HepG2 (cell line): ENCODE measurements at regions not wholly inside any gene's neighbourhood (a gene's known extent, or its start where the extent isn't known, plus 50 kb on each side); places are given as distances from the start of the nearest gene placed in this dataset.

ENCODE experiments used
- ATAC-seq: fragments of 200-7000 bp; cut with Tn5 transposase; 3 replicates; pipeline ENCODE4 v1.9.1; 2020; ENCODE audit warnings: mild to moderate bottlenecking, moderate library complexity
- BruUV-seq: library from RNA; stranded (reverse); fragments of 400-500 nt; replicated peaks from 2 replicates; lab custom pipeline; 2021; lab: Mats Ljungman, UMichigan
- CTCF ChIA-PET: fragments of 300-600 bp; formaldehyde crosslinking; extraction: SDS; loops from one replicate; lab custom pipeline; 2021; ENCODE audit warnings: low total read pairs, inconsistent platforms, low intra/inter-chr PET ratio; lab: Yijun Ruan, JAX
- POLR2A ChIA-PET: fragments of 350-600 bp; sonication (Branson Sonifier 250); formaldehyde crosslinking; loops from one replicate; lab custom pipeline; 2020; ENCODE audit warnings: antibody characterized with exemption, inconsistent platforms; lab: Yijun Ruan, JAX
- DNase-seq: peaks from one replicate; pipeline ENCODE4 v3.0.0-alpha.2; 2015; ENCODE audit warnings: low spot score
- FAIRE-seq: peaks from 3 replicates; lab custom pipeline; 2011; peaks lifted over from hg19 to GRCh38; lab: Jason Lieb, UNC
- H2AFZ ChIP-seq: one replicate; pipeline ENCODE4 v1.6.1; 2011; ENCODE audit warnings: low read length, inconsistent platforms
- H3K27ac ChIP-seq: fragments of 300-600 bp; 3 replicates; pipeline ENCODE4 v1.8.0; 2011; ENCODE audit warnings: mixed run types, mild to moderate bottlenecking, mixed read lengths, low read length, inconsistent platforms; ENCODE audit not compliant: insufficient read depth; ENCODE audit errors: extremely low read length
- H3K27me3 ChIP-seq, 2 experiments: fragments of 200-600 bp in 1 of 2; 2 replicates in 1 of 2; 3 replicates in 1 of 2; pipeline versions ENCODE4 v1.6.0 to v1.8.0; 2011; ENCODE audit warnings: low read length in 2 of 2, mild to moderate bottlenecking in 2 of 2, moderate library complexity in 2 of 2, inconsistent platforms in 1 of 2; ENCODE audit not compliant: insufficient read depth in 2 of 2, control insufficient read depth in 1 of 2
- H3K36me3 ChIP-seq, 2 experiments: fragments of 200-600 bp in 1 of 2; replicated peaks in 1 of 2; 2 replicates in 1 of 2; 3 replicates in 1 of 2; pipeline versions ENCODE4 v1.5.1 to v1.8.0; 2011; ENCODE audit warnings: low read length in 2 of 2, inconsistent platforms in 1 of 2; ENCODE audit not compliant: insufficient read depth in 2 of 2, control insufficient read depth in 1 of 2
- H3K4me1 ChIP-seq: 2 replicates; pipeline ENCODE4 v1.5.1; 2012; ENCODE audit warnings: low read length, inconsistent platforms; ENCODE audit not compliant: insufficient read depth
- H3K4me2 ChIP-seq: 2 replicates; pipeline ENCODE4 v1.6.0; 2011; ENCODE audit warnings: low read depth, low read length, inconsistent platforms
- H3K4me3 ChIP-seq, 3 experiments: fragments of 200-600 bp in 1 of 3; sonication (generic), shearing (Covaris generic) in 1 of 3; replicated peaks in 1 of 3; 2 replicates each; pipeline ENCODE4 v1.5.1; 2011 to 2016; ENCODE audit warnings: low read length in 3 of 3, inconsistent platforms in 2 of 3, low read depth in 2 of 3, mild to moderate bottlenecking in 2 of 3, control low read depth in 1 of 3, mixed read lengths in 1 of 3; ENCODE audit not compliant: insufficient read depth in 1 of 3
- H3K79me2 ChIP-seq: one replicate; pipeline ENCODE4 v1.6.1; 2011; ENCODE audit warnings: low read length, inconsistent platforms; ENCODE audit not compliant: insufficient read depth
- H3K9ac ChIP-seq: 2 replicates; pipeline ENCODE4 v1.6.0; 2011; ENCODE audit warnings: mild to moderate bottlenecking, low read depth, low read length, inconsistent platforms; ENCODE audit not compliant: insufficient read depth
- H3K9me3 ChIP-seq: 2 replicates; pipeline ENCODE4 v1.5.1; 2012; ENCODE audit warnings: mild to moderate bottlenecking, low read length
- H4K20me1 ChIP-seq: 2 replicates; pipeline ENCODE4 v1.6.0; 2011; ENCODE audit warnings: inconsistent platforms, mild to moderate bottlenecking, low read length, moderate library complexity; ENCODE audit not compliant: insufficient read depth
- ATRX ChIP-seq: sonication (generic); formaldehyde crosslinking; IDR thresholded peaks from 2 replicates; pipeline ENCODE4 v1.4.0; 2020; ENCODE audit warnings: missing genetic modification reagents, borderline replicate concordance
- BRCA1 ChIP-seq: sonication (generic); formaldehyde crosslinking; IDR thresholded peaks from 2 replicates; pipeline ENCODE4 v1.4.0; 2020; ENCODE audit warnings: missing genetic modification reagents
- CERS6 ChIP-seq: sonication (generic); formaldehyde crosslinking; IDR thresholded peaks from 2 replicates; pipeline ENCODE4 v1.5.0; 2020; ENCODE audit warnings: missing genetic modification reagents
- GABPB1 ChIP-seq: IDR thresholded peaks from 2 replicates; pipeline ENCODE4 v1.6.1; 2016; ENCODE audit warnings: mild to moderate bottlenecking, missing genetic modification reagents, moderate library complexity, missing compliant biosample characterization
- GMEB1 ChIP-seq: sonication (generic); formaldehyde crosslinking; IDR thresholded peaks from 2 replicates; pipeline ENCODE4 v1.5.1; 2020; ENCODE audit warnings: missing genetic modification reagents, mild to moderate bottlenecking, borderline replicate concordance
- MXD3 ChIP-seq: IDR thresholded peaks from 2 replicates; pipeline ENCODE4 v1.6.1; 2016; ENCODE audit warnings: mild to moderate bottlenecking, missing biosample characterization, missing genetic modification reagents
- PITX1 ChIP-seq: sonication (generic); formaldehyde crosslinking; IDR thresholded peaks from 2 replicates; pipeline ENCODE4 v1.5.1; 2020; ENCODE audit warnings: mild to moderate bottlenecking, missing genetic modification reagents
- SP140L ChIP-seq: sonication (generic); formaldehyde crosslinking; IDR thresholded peaks from 2 replicates; pipeline ENCODE4 v1.4.0; 2020; ENCODE audit warnings: missing genetic modification reagents, borderline replicate concordance
- ZBTB3 ChIP-seq: sonication (generic); formaldehyde crosslinking; IDR thresholded peaks from 2 replicates; pipeline ENCODE4 v1.4.0; 2020; ENCODE audit warnings: low read depth, mild to moderate bottlenecking, moderate library complexity, missing genetic modification reagents, borderline replicate concordance
- ZNF644 ChIP-seq: IDR thresholded peaks from 2 replicates; pipeline ENCODE4 v1.6.1; 2016; ENCODE audit warnings: low read depth
- WGBS: methylation state at CpG from one replicate; pipeline ENCODE4 v1.1.6; 2017; ENCODE audit warnings: low lambda C conversion rate; 5-methylcytosine and 5-hydroxymethylcytosine counted together
- in situ Hi-C: cut with HindIII; loops from 2 replicates; pipeline ENCODE4 v1.10.0; 2017; ENCODE audit warnings: low pct_unique_long_range_greater_than_20kb; ENCODE audit not compliant: extremely low pct_ligation_motif_present
- intact Hi-C: fragments of 100-400 bp; cut with micrococcal nuclease; formaldehyde crosslinking; loops from one replicate; pipeline ENCODE4 v1.10.0; 2022; ENCODE audit not compliant: unreplicated experiment
- TF ChIP-seq, protein P1 (sequence below): sonication (generic); formaldehyde crosslinking; IDR thresholded peaks from 2 replicates; pipeline ENCODE4 v1.4.0; 2020; ENCODE audit warnings: low read depth, mild to moderate bottlenecking, missing genetic modification reagents
- TF ChIP-seq, protein P2 (sequence below): sonication (generic); formaldehyde crosslinking; IDR thresholded peaks from 2 replicates; pipeline ENCODE4 v1.4.0; 2020; ENCODE audit warnings: missing genetic modification reagents
- TF ChIP-seq, protein P3 (sequence below): sonication (generic); formaldehyde crosslinking; IDR thresholded peaks from 2 replicates; pipeline ENCODE4 v1.4.0; 2020; ENCODE audit warnings: missing genetic modification reagents, borderline replicate concordance

GRCh38 chr3:34890247-34890646, 749.1 kb upstream of the ARPP21 start:
- no peaks in the 10 kb centered on the region for H4K20me1 ChIP-seq
- no peak for FAIRE-seq
- no TSS peak for BruUV-seq
- in situ Hi-C loops: no loop called here
- ChIA-PET POLR2A (no interaction called here), CTCF (no interaction called here)
- DNase-seq: no peak
- no peaks in the 10 kb centered on the region for H3K27me3 ChIP-seq
- TF ChIP-seq ZBTB3 (CRISPR knock-in tag): no peak
- TF ChIP-seq, protein P1, sequence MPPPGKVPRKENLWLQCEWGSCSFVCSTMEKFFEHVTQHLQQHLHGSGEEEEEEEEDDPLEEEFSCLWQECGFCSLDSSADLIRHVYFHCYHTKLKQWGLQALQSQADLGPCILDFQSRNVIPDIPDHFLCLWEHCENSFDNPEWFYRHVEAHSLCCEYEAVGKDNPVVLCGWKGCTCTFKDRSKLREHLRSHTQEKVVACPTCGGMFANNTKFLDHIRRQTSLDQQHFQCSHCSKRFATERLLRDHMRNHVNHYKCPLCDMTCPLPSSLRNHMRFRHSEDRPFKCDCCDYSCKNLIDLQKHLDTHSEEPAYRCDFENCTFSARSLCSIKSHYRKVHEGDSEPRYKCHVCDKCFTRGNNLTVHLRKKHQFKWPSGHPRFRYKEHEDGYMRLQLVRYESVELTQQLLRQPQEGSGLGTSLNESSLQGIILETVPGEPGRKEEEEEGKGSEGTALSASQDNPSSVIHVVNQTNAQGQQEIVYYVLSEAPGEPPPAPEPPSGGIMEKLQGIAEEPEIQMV: no peak
- TF ChIP-seq PITX1 (CRISPR knock-in tag): no peak
- no peak for TF ChIP-seq ATRX (CRISPR knock-in tag)
- TF ChIP-seq, protein P2, sequence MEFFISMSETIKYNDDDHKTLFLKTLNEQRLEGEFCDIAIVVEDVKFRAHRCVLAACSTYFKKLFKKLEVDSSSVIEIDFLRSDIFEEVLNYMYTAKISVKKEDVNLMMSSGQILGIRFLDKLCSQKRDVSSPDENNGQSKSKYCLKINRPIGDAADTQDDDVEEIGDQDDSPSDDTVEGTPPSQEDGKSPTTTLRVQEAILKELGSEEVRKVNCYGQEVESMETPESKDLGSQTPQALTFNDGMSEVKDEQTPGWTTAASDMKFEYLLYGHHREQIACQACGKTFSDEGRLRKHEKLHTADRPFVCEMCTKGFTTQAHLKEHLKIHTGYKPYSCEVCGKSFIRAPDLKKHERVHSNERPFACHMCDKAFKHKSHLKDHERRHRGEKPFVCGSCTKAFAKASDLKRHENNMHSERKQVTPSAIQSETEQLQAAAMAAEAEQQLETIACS (CRISPR knock-in tag): no peak
- TF ChIP-seq SP140L: no peak
- no peak for TF ChIP-seq BRCA1 (CRISPR knock-in tag)
- TF ChIP-seq CERS6: no peak
- no peak for TF ChIP-seq MXD3 (CRISPR knock-in tag)
- no peak for TF ChIP-seq GMEB1 (CRISPR knock-in tag)
- TF ChIP-seq ZNF644 (CRISPR knock-in tag): no peak
- TF ChIP-seq, protein P3, sequence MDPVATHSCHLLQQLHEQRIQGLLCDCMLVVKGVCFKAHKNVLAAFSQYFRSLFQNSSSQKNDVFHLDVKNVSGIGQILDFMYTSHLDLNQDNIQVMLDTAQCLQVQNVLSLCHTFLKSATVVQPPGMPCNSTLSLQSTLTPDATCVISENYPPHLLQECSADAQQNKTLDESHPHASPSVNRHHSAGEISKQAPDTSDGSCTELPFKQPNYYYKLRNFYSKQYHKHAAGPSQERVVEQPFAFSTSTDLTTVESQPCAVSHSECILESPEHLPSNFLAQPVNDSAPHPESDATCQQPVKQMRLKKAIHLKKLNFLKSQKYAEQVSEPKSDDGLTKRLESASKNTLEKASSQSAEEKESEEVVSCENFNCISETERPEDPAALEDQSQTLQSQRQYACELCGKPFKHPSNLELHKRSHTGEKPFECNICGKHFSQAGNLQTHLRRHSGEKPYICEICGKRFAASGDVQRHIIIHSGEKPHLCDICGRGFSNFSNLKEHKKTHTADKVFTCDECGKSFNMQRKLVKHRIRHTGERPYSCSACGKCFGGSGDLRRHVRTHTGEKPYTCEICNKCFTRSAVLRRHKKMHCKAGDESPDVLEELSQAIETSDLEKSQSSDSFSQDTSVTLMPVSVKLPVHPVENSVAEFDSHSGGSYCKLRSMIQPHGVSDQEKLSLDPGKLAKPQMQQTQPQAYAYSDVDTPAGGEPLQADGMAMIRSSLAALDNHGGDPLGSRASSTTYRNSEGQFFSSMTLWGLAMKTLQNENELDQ: no peak
- TF ChIP-seq GABPB1: no peak
- no peaks in the 10 kb centered on the region for H3K4me1 ChIP-seq
- H3K79me2 ChIP-seq: no peaks in the 10 kb centered on the region
- H3K4me2 ChIP-seq: no peak overlapping the region
- 3% methylated on average over 1 of the region's 1 CpG for WGBS
- no peak for ATAC-seq
- intact Hi-C loops: no loop called here
- peaks cover 26% of the 10 kb centered on the region for H3K9me3 ChIP-seq
- no peak overlapping the region for H2AFZ ChIP-seq
- H3K4me3 ChIP-seq: no peak overlapping the region
- no peaks in the 10 kb centered on the region for H3K36me3 ChIP-seq
- H3K27ac ChIP-seq: no peak overlapping the region
- no peak overlapping the region for H3K9ac ChIP-seq
